ENCODE measurements at regions not wholly inside any gene's neighbourhood (a gene's known extent, or its start where the extent isn't known, plus 50 kb on each side); places are given as distances from the start of the nearest gene placed in this dataset.
"Not testable (repeated sequence)": the region's sequence is repeated elsewhere in the genome, so short reads cannot be mapped to it uniquely, and the experiment has no call there.

DNA sequence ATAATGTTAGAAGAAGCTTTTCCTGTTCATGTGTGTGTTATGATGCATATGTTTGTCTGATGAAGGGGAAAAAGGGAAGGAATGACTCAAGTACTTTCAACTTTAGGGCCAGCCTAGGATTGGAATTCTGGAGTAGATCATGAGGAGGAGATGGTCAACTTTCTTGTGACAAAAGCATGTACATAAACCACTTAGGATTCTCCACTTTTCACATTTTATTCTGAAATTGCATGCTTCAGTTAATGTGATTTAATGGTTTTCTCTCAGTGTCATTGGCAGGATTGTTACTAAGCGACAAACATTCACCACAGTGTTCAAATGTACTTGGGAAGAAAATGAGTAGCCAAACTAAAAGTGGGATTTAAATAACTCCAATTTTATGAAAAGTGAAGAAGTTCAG, 80.1 kb downstream of the UTRN start:
- H3K27ac Mint-ChIP-seq, result no peak overlapping the region
- H3K36me3 Mint-ChIP-seq, result peaks cover 7% of the 10 kb centered on the region
- no peaks in the 10 kb centered on the region for H3K27me3 Mint-ChIP-seq (ENCODE audit: low read depth)
- DNase-seq (ENCODE audit: low spot score in 2 of 2, unreplicated experiment in 2 of 2), result no peak
- no peak overlapping the region for H3K4me3 Mint-ChIP-seq
- peaks cover 7% of the 10 kb centered on the region for H3K4me1 Mint-ChIP-seq
- peaks cover 7% of the 10 kb centered on the region for H3K9me3 Mint-ChIP-seq
- TF ChIP-seq, protein P1, sequence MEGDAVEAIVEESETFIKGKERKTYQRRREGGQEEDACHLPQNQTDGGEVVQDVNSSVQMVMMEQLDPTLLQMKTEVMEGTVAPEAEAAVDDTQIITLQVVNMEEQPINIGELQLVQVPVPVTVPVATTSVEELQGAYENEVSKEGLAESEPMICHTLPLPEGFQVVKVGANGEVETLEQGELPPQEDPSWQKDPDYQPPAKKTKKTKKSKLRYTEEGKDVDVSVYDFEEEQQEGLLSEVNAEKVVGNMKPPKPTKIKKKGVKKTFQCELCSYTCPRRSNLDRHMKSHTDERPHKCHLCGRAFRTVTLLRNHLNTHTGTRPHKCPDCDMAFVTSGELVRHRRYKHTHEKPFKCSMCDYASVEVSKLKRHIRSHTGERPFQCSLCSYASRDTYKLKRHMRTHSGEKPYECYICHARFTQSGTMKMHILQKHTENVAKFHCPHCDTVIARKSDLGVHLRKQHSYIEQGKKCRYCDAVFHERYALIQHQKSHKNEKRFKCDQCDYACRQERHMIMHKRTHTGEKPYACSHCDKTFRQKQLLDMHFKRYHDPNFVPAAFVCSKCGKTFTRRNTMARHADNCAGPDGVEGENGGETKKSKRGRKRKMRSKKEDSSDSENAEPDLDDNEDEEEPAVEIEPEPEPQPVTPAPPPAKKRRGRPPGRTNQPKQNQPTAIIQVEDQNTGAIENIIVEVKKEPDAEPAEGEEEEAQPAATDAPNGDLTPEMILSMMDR (IDR thresholded peaks at IDR 0.05; ENCODE audit: unreplicated experiment), result no peak

DNA sequence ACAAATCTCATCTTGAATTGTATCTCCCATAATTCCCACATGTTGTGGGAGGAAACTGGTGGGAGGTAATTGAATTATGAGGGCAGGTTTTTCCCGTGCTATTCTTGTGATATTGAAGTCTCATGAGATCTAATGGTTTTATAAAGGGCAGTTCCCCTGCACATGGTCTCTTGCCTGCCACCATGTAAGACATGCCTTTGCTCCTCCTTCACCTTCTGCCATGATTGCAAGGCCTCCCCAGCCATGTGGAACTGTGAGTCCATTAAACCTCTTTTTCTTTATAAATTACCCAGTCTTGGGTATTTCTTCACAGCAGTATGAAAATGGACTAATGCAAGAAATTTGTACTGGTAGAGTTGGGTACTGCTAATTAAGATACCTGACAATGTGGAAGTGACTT, 84.6 kb downstream of the UTRN start:
- H3K9me3 Mint-ChIP-seq; H3K27me3 Mint-ChIP-seq (ENCODE audit: low read depth); DNase-seq (ENCODE audit: low spot score in 2 of 2, unreplicated experiment in 2 of 2); H3K4me3 Mint-ChIP-seq; H3K27ac Mint-ChIP-seq; H3K4me1 Mint-ChIP-seq: not testable (repeated sequence)
- peaks cover 14% of the 10 kb centered on the region for H3K36me3 Mint-ChIP-seq

DNA sequence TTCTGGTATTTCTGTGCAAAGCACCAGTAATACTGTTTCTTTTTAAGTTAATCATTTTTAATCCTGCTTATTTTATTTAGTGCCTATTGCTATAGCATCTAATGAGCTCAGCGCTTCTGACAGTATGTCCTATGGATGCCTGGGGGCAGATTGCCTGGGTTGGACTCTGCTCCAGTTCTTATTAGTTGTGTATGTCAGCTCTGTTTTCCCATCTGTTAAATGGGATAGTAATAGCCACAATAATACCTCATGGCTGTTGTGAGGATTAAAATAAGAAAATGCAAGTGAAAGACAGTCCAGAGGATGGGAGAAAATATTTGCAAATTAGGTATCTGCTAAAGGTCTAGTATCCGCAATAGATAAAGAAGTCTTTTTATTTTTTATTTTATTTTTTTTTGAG, 87.0 kb downstream of the UTRN start:
- peaks cover 14% of the 10 kb centered on the region for H3K36me3 Mint-ChIP-seq
- no peak for DNase-seq (ENCODE audit: low spot score in 2 of 2, unreplicated experiment in 2 of 2)
- H3K27ac Mint-ChIP-seq, result no peak overlapping the region
- H3K4me1 Mint-ChIP-seq, result no peaks in the 10 kb centered on the region
- TF ChIP-seq, protein P1 (IDR thresholded peaks at IDR 0.05; ENCODE audit: unreplicated experiment), result no peak
- H3K4me3 Mint-ChIP-seq, result no peak overlapping the region
- H3K9me3 Mint-ChIP-seq, result peaks cover 7% of the 10 kb centered on the region
- no peaks in the 10 kb centered on the region for H3K27me3 Mint-ChIP-seq (ENCODE audit: low read depth)

DNA sequence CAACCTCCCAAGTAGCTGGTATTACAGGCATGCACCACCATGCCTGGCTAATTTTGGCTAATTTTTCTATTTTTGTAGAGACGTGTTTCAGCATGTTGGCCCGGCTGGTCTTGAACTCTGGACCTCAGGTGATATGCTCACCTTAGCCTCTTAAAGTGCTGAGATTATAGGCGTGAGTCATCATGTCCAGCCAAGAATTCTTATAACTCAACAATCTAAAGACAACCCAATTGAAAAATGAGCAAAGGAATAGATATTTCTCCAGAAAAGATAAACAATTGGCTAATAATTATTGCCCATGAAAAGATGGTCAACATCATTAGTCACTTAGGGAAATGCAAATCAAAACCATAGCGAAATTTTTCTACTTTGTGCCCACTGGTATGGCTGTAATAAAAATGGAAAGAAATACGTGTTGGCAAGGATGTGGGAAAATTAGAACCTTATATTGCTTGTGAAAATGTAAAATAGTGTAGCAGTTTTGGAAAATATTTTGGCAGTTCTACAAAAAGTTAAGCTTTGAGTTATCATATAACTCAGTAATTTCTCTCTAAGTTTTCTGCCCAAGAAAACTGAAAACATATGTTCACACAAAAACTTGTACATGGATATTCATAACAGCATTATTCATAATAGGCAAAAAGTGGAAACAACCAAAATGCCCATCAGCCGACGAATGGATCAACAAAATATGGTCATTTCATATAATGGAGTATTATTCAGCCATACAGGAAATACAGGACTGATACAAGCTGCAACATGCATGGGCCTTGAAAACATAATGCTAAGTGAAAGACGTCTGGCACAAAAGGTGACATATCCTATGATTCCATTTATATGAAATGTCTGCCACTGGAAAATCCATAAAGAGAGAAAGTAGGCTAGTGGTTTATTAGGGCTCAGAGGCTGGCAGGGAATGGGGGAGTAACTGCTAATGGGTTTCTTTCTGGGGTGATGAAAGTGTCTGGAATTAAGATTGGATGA, 87.8 kb downstream of the UTRN start:
- Mint-ChIP-seq H3K27me3 (ENCODE audit: low read depth) (no peaks in the 10 kb centered on the region), H3K4me3 (no peak overlapping the region), H3K36me3 (peaks cover 14% of the 10 kb centered on the region), H3K27ac (no peak overlapping the region), H3K4me1 (peaks cover 6% of the 10 kb centered on the region), H3K9me3 (peaks cover 7% of the 10 kb centered on the region)
- DNase-seq (ENCODE audit: low spot score in 2 of 2, unreplicated experiment in 2 of 2), result no peak
- TF ChIP-seq, protein P1 (IDR thresholded peaks at IDR 0.05; ENCODE audit: unreplicated experiment), result no peak

DNA sequence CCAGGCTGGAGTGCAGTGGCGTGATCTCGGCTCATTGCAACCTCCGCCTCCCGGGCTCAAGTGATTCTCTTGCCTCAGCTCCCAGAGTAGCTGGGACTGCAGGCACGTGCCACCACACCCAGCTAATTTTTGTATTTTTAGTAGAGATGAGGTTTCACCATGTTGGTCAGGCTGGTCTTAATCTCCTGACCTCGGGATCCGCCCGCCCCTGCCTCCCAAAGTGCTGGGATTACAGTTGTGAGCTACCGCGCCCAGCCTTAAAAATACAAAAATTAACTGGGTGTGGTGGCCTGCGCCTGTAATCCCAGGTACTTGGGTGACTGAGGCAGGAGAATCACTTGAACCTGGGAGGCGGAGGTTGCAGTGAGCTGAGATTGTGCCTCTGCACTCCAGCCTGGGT, 89.4 kb downstream of the UTRN start:
- not testable (repeated sequence) for H3K27ac Mint-ChIP-seq; H3K9me3 Mint-ChIP-seq; H3K27me3 Mint-ChIP-seq (ENCODE audit: low read depth); H3K4me3 Mint-ChIP-seq; DNase-seq (ENCODE audit: low spot score in 2 of 2, unreplicated experiment in 2 of 2); H3K4me1 Mint-ChIP-seq
- H3K36me3 Mint-ChIP-seq, result peaks cover 13% of the 10 kb centered on the region

DNA sequence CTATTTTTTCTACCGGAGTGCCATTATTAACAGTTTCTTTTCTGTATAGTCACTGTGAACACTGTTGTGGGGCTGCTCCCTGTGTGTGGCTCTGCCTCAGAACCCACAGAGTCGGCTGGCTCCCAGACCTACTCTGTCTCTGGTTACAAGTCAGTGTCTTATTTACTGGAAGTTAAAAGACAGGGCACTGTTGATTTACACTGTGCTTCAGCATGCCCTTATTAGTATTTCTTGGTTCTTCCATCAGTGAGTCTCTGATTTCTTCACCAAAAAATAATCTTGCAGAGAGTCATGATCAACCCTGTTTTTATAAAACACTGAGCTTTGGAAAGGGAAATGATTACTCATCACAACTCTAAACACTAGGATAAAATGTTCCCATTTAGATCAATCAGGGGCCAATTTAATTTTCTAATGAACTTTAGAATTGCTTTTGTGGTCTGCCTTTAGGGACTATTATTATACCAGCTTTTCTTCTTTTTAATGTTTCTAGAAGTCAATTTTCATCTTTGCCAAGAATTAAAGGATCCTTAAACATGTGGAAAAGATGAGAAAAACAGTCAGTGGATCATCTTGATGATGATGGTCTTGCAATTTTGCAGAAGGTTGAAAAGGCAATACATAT, 92.6 kb downstream of the UTRN start:
- H3K4me3 Mint-ChIP-seq, result no peak overlapping the region
- H3K9me3 Mint-ChIP-seq, result peaks cover 13% of the 10 kb centered on the region
- TF ChIP-seq, protein P1 (IDR thresholded peaks at IDR 0.05; ENCODE audit: unreplicated experiment), result no peak
- DNase-seq (ENCODE audit: low spot score in 2 of 2, unreplicated experiment in 2 of 2), result no peak
- peak overlapping the region; percentile 13 for H3K27ac Mint-ChIP-seq
- H3K4me1 Mint-ChIP-seq, result peaks cover 6% of the 10 kb centered on the region
- H3K27me3 Mint-ChIP-seq (ENCODE audit: low read depth), result no peaks in the 10 kb centered on the region
- peaks cover 12% of the 10 kb centered on the region for H3K36me3 Mint-ChIP-seq
